IPS-18c (cell line): ENCODE measurements at regions not wholly inside any gene's neighbourhood (a gene's known extent, or its start where the extent isn't known, plus 50 kb on each side); places are given as distances from the start of the nearest gene placed in this dataset.

Experiments used
- H3K4me3 ChIP-seq: 2 replicates; pipeline ENCODE4 v1.7.0; 2013; ENCODE audit warnings: low read depth, mild to moderate bottlenecking, low read length, moderate library complexity; ENCODE audit not compliant: insufficient read depth
- H3K9me3 ChIP-seq: one replicate; pipeline ENCODE4 v1.6.1; 2013; ENCODE audit warnings: mild to moderate bottlenecking, low read length, moderate library complexity; ENCODE audit not compliant: control insufficient read depth, insufficient read depth

DNA sequence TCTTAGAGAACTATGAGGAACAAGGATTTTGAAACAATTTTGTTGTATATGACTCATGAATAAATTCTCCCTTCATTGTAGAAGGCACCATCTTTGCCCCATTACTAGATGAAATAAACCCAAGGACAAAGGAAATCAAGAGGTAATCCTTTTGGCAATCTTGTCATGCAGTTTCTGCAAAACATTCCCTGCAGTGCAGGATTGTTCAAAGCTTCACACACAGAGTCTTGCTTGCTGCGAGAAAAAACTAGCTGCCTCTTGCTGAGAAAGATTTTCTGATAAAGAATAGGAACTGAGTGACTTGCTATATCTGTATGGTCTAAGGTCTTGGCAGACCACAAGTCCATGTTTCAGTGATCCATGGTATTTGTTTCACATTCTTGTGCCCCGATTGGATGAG, 657.4 kb upstream of the ADGRL4 start:
- Histone ChIP-seq H3K9me3 (no peaks in the 10 kb centered on the region), H3K4me3 (no peak overlapping the region)

DNA sequence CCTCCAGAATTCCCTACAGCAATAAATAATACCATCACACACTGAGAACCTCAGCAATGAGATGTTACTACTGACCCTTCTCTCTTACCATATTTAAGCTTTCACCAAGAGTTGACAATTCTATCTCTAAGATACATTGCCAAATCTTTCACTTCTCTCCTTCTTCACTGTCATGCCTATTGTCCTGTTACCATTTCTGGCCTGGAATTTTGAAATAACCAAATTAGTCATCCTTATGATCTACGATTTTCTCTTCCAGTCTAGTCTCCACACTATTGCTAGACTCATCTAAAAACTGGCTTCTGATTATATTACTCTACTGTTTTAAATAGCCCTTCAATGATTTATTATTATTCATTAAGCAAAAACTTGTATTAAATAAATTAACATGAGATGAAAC, 656.1 kb upstream of the ADGRL4 start:
- Histone ChIP-seq H3K9me3 (no peaks in the 10 kb centered on the region), H3K4me3 (no peak overlapping the region)

DNA sequence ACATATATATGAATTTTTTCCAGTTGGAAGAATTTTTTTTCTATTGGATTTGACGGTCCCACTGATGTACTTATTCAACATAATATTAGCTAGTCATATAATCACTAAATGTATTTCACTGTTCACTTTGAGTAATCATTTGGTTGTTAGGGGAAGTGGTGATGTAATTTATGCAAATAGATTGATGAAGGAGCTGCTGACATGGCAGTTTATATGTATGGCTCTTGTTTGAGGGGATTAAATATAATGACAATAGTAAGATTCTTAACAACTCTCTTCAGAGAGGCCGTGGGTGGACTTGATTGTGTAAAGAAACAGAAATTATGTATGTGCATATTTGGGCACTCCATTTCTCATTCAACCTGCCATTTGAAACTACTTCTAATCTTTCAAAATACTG, 653.6 kb upstream of the ADGRL4 start:
- H3K9me3 ChIP-seq: no peaks in the 10 kb centered on the region
- no peak overlapping the region for H3K4me3 ChIP-seq

DNA sequence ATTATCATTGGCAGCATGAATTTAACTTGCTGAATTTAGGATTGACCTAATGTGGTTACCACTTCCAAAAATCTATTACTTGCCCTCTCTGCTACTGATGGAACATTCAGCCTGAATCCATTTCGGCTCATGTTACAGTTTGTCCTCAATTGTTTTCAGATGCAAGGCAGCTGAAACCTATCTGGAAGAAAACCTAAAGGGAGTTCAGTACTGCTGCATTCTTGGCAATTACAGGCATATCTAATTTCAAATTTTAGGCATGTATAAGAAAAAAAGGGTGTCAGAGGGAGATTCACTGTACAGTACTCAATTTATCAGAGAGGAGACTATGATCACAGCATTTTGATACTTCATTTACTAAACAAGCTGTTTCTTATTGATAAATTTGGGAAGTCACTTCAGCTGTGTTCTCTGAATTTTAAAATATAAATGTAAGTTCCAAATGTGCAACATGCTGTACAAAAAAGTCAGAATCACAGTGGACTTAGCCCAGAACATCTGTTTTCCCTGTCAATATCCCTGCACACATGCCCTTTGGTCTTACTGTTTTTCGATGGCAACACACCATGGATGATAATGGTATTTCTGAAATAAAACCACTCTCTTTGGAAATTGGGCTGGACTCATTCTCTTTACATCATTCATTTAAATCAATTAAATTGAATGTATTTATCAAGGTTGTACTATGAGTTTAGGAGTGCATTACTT, 651.6 kb upstream of the ADGRL4 start:
- H3K4me3 ChIP-seq: no peak overlapping the region
- H3K9me3 ChIP-seq: no peaks in the 10 kb centered on the region

DNA sequence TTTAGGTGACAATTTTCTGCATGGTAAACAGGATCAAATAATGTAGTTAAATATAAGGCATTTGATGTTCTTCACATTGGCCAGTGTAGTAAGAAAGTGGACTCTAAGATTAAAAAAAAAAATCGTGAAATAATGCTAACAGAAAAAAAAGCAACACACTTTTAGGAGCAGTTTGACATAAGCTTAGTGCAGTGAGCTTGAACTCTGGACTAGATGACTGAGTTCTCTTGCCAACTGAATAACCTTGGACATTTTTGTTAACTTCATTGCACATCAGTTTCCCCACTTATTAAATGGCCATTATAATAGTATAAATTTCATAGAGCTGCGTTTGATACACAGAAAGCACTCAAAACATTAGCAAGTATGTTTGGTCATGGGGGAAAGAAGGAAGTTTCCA, 649.3 kb upstream of the ADGRL4 start:
- no peaks in the 10 kb centered on the region for H3K9me3 ChIP-seq
- H3K4me3 ChIP-seq: no peak overlapping the region

DNA sequence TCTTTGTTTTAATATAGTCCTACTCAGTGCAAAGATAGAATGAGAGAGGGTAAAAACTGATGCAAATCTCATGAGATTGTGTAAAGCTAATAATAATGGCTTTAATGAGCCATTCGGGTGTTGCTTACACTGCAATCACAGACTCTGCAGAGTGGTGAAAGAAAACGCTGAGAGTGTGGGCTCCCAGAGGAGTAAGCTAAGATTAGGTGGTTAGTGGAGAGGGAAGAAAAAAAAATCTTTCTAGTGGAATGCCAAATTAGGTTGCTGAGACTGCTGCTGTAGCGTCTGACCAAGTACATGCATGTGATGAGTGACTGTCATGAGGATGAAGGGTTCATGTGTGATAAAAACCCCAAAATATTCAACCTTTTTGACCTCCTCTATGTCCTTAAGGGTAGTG, 645.9 kb upstream of the ADGRL4 start:
- Histone ChIP-seq H3K9me3 (no peaks in the 10 kb centered on the region), H3K4me3 (no peak overlapping the region)

DNA sequence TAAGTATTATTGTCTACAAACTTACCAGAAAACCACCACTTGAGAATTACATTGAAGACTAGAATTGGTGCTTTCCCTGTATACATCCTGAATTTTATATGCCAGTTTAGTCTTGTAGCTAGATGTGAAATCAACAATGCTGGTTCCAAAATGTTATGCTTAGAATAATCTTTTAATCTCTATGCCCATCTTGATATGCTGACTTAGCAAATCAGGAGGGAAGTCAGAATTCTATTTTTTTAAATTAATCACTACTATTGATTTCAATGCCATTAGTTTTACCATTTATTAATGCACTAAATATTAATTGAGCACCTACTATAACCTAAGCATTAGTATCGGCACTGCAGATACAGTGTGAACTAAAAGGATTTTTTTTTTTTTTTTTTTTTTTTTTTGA, 641.6 kb upstream of the ADGRL4 start:
- Histone ChIP-seq H3K4me3 (no peak overlapping the region), H3K9me3 (no peaks in the 10 kb centered on the region)

DNA sequence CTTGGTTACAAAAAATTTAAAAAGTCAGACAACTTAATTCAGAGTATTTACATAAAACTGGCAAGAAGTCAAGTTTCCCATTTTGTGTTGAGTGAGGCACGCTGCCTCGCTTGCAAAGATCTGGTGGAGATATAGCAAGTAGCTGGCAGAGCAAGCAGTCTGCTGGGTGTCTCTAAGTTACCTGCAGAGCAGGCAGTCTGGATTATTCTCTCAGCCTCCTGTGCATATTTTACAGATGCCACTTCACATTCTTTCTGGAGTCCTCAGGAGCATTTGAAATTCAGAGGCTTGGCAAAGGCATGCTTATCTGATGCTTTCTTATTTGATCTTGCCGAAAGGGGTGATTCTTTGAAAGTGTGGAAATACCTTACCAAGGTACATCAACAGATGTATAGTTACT, 640.4 kb upstream of the ADGRL4 start:
- no peak overlapping the region for H3K4me3 ChIP-seq
- H3K9me3 ChIP-seq: no peaks in the 10 kb centered on the region

DNA sequence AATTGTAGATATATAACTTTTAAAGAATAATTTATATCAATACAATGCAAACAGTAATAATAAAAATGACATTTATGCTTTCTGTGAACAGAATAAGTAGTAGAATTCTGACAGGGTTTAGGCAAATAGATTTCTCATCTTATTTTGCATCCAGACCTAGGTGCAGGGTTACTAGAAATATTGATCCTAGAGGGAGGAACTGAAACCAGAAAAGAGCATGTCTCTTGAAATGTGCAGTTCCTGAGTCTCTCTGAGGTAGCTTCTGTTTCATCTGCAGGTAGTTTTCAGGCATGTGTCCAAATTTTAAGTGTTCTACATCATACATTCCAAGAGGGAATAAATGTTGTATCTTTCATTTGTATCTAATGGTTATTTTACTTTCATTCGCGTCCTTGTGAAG, 631.9 kb upstream of the ADGRL4 start:
- Histone ChIP-seq H3K9me3 (no peaks in the 10 kb centered on the region), H3K4me3 (no peak overlapping the region)

DNA sequence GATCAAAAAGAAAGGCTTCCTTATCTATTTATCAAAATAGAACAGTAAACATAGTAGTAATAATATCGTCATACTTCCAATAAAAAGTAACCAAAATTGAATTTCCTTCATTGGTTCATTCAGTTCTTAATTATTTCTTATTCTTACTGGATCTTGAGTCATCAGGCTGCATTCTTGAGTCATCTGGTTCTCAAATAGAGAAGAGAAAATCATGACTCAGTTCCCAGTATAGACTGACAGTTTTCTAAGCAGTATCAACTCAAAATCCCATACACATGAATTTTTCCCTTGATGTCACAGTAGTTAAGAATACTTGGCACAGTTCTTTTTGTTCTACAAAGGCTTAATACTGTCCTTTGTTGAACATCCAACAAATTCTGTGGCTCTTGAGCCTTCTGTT, 626.9 kb upstream of the ADGRL4 start:
- Histone ChIP-seq H3K4me3 (no peak overlapping the region), H3K9me3 (no peaks in the 10 kb centered on the region)

DNA sequence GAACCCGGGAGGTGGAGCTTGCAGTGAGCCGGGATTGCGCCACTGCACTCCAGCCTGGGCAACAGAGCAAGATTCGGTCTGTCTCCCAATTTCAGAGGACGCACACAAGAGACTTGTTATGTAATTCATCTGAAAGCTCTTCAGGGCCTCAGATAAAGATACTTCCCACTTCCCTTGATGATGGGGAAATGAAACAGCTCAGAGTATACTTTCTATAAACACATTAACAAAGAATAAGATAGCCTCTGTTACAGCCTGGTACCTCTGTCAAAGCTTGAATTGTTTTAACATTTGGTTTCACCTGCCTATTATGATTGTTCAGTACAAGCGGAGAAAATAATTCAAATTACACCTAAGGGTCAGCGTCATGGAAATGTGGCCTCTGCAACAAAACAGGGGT, 622.9 kb upstream of the ADGRL4 start:
- no peaks in the 10 kb centered on the region for H3K9me3 ChIP-seq
- H3K4me3 ChIP-seq: no peak overlapping the region

DNA sequence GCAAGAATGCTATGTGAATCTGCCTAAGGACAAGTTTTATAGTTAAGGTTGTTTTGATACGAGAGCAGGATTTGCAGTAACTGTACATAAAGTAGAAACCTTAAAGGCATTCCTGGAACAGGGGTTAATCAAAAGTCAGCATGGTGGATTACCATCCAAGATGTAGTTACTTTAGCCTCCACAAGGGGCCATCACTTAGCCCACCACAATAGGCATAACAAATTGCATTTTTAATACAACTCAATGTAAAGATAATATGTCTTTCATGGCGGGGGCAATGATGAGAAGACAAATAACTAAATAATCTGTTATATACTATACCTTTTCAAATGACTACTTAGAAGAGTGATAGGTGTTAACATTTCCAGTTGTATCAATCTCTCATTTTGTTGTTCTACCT, 611.2 kb upstream of the ADGRL4 start:
- H3K9me3 ChIP-seq: no peaks in the 10 kb centered on the region
- H3K4me3 ChIP-seq: no peak overlapping the region

DNA sequence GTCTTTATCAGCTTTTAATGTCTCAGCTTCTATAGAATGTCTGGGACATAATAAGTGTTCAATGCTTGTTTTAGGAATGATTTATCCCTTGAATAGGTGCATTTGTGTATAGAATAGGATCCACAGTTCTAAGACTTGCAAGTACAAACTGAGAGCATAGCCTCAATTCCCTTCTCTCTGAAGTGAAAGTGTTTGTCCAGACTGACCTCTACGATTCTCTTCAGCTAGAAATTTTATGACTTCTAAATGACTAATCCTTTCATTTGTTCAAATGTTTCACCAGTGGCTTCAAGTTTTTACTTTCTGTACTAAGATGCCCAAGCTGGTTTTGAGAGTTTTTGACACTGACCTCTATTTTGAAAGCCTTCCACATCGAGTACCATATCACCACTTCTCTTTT, 608.2 kb upstream of the ADGRL4 start:
- Histone ChIP-seq H3K4me3 (no peak overlapping the region), H3K9me3 (no peaks in the 10 kb centered on the region)

DNA sequence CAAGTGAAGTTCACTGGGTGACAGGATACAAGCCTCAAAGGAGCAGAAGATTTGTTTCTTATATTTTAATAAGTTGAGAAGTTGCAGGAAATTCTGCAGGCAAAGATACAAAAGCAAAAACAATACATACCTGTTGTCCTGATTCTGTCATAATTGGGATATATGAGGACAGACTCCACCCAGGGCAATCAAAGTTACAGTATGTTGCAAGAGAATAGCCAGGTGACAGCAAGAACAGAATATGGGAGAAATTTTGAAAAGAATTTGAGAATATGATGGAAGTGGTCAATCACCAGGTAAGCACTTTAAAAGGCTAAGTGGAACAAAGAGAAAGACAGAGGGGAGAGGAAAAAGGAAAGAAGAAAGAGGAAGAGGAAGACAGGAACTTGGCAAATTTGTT, 607.6 kb upstream of the ADGRL4 start:
- Histone ChIP-seq H3K4me3 (no peak overlapping the region), H3K9me3 (no peaks in the 10 kb centered on the region)

DNA sequence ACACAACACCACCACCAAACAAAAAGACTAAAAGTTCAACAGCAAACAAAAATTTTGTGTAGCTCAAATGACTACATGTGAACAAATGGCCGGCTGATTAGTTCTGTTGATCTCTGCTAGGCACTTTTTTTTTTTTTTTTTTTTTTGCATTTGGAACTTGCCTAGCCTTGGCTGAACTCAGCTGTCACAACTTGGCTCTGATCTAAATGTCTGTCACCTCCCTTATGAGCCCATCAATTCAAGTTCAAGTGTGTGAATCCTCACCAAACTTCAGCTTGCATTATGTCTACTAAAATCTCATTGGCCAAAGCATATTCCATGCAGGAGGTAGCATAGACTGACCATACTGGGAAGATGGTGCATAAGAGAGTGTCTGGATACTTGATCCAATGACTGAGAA, 606.5 kb upstream of the ADGRL4 start:
- H3K4me3 ChIP-seq: no peak overlapping the region
- no peaks in the 10 kb centered on the region for H3K9me3 ChIP-seq

DNA sequence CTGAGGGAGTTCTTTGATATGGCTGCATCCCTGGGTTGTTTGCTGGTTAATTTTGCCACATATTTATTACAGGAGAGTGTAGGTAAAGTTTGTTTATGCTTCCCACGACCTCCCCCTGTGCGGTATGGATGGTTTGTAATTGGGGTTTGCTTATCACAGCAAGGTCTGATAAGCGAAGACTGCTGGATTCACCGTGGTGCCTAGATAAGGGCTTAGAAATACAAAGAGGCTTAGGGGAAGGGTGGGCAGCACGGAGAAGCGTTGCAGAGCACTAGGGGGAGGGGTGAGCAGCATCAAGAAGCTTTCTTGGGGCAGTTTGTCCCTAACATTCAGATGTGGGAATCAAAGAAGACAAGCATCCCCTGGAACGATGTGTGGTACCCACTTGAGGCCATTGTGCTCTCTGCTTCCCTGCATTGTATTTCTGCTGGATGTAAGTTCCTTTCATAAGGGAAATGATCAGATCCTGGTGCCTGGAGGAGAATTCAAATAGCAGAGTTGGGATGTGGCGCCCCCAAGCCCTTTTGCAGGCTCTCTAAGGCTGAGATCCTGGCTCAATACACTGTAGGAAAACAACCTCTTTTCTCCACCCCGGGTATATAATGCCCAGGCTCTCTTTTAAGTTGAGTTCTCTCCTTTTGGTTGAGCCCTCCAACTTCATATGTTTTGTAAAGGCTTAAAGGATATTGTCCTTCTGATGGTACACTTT, 598.1 kb upstream of the ADGRL4 start:
- H3K4me3 ChIP-seq: no peak overlapping the region

DNA sequence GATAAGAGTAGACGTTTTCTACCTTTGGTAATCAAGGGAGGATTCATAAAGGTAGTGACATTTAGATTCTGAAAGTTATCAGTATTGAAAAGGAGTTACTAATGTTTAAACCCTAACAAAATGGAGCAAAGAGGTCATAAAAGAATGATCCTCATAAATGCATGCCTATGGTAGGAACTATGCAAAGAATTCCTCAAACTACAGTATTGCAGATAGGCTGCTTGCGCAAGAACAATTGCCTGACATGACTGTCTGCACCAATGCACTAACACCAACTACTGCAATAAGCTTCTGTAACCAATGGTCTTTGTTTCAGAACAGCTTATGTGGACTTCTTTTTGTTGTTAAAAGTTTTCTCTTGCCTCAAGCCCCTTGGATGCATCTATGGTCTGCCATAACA, 597.3 kb upstream of the ADGRL4 start:
- H3K9me3 ChIP-seq: no peaks in the 10 kb centered on the region
- no peak overlapping the region for H3K4me3 ChIP-seq

More for the DNA sequence above, 598.1 kb upstream of the ADGRL4 start:
- no peaks in the 10 kb centered on the region for H3K9me3 ChIP-seq

DNA sequence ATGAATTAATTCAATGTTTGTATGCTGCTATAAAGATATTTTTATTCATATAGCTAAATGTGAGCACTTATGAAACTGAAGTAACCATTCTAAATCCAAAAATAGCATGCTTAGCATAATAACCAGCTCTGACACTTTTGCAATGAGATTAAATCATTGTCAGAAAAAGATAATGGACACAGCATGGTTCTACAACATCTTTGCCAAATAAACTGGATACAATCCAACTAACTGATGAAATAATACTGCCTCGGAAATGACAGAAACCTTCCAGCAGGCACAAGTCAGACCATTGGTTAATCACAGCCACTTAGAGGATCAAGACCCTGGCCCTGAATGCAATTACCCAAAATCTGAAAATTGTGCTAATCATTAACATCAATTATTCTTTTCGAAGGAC, 592.7 kb upstream of the ADGRL4 start:
- Histone ChIP-seq H3K4me3 (no peak overlapping the region), H3K9me3 (no peaks in the 10 kb centered on the region)

DNA sequence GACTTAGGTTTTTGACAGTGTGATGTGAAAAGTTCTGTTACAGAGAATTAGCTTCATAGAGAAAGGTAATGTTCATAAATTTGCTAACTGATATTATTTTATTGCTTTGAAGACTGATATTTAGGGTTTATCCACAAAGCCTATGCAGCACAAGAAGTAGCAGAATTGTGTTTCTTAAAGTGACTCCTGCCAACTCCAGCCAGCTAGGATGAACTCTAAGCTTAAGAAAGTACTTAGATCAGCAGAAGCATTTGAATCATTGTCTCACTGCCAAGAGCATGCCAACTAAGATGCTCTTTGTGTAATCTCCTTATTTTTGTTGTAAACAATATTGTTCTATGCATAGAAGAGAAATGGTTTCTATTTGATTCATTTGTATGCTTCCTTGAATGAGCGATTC, 589.4 kb upstream of the ADGRL4 start:
- H3K4me3 ChIP-seq: no peak overlapping the region

More for the DNA sequence above, 589.4 kb upstream of the ADGRL4 start:
- H3K9me3 ChIP-seq: no peaks in the 10 kb centered on the region
